PC-3 (cell line): ENCODE measurements at regions not wholly inside any gene's neighbourhood (a gene's known extent, or its start where the extent isn't known, plus 50 kb on each side); places are given as distances from the start of the nearest gene placed in this dataset.

ENCODE experiments used
- CTCF ChIP-seq: fragments of 300-600 bp; sonication (generic); conservative IDR thresholded peaks from 2 replicates; pipeline ENCODE4 v1.5.1; 2017; ENCODE audit warnings: antibody characterized with exemption, low read depth, mild to moderate bottlenecking, low read length
- EZH2phosphoT487 ChIP-seq: fragments of 300-600 bp; sonication (generic); IDR thresholded peaks from 2 replicates; pipeline ENCODE4 v1.6.1; 2018; ENCODE audit warnings: mild to moderate bottlenecking, antibody characterized with exemption, low read length, borderline replicate concordance

GRCh38 chr2:16036951-16037350 lies 96.6 kb downstream of the MYCN start:
- no peak for TF ChIP-seq EZH2phosphoT487
- no peak for TF ChIP-seq CTCF
